ENCODE measurements at regions not wholly inside any gene's neighbourhood (a gene's known extent, or its start where the extent isn't known, plus 50 kb on each side); places are given as distances from the start of the nearest gene placed in this dataset.

- no peak for DNase-seq
- intact Hi-C loops (cut with DNase I) = loop anchor here (10.0 kb wide), 1 partner anchor 289 kb away; the partner anchor contains the start of gene CCR5
- no peak for ATAC-seq
- no peak overlapping the region for H3K4me3 ChIP-seq
- peaks cover 25% of the 10 kb centered on the region for H3K4me1 ChIP-seq
- no peaks in the 10 kb centered on the region for H3K36me3 ChIP-seq
- no peaks in the 10 kb centered on the region for H3K9me3 ChIP-seq
- TF ChIP-seq, protein P1, sequence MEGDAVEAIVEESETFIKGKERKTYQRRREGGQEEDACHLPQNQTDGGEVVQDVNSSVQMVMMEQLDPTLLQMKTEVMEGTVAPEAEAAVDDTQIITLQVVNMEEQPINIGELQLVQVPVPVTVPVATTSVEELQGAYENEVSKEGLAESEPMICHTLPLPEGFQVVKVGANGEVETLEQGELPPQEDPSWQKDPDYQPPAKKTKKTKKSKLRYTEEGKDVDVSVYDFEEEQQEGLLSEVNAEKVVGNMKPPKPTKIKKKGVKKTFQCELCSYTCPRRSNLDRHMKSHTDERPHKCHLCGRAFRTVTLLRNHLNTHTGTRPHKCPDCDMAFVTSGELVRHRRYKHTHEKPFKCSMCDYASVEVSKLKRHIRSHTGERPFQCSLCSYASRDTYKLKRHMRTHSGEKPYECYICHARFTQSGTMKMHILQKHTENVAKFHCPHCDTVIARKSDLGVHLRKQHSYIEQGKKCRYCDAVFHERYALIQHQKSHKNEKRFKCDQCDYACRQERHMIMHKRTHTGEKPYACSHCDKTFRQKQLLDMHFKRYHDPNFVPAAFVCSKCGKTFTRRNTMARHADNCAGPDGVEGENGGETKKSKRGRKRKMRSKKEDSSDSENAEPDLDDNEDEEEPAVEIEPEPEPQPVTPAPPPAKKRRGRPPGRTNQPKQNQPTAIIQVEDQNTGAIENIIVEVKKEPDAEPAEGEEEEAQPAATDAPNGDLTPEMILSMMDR (IDR thresholded peaks at IDR 0.05) = no peak
- no peaks in the 10 kb centered on the region for H3K27me3 ChIP-seq (ENCODE audit: low read depth)
- no peak overlapping the region for H3K27ac ChIP-seq
These were observed 58.8 kb upstream of the XCR1 start for GRCh38 chr3:46086083-46086437.

DNA sequence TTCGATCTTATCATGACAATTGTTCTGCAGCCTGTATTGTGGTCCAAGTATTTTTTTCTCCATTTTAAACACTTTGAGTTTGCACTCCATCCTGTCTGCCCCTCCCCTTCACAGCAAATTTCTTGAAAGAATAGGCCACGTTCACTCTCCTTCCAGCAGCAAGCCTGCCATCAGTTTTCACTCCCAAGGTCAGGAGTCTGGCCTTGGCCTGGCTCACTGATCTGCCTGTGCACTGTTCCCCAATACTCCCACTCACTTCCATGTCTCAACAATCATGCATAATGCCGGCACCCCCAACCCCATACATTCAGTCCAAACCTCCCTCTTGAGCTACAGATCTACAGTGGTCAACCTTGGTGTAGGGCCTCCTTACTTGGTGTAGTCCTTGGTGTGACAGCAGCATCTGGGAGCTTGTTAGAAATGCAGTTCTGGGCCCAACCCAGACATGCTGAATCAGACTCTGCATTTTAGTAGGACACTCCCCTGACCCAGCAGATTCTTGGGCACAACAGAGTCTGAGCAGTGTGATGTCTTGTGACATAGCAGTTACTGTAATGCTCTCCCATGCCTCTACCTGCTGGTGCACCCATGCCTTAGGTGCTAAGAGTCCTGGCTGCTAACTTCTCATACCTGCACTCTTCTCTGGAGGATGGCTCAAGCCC is 58.3 kb upstream of the XCR1 start:
- Histone ChIP-seq H3K4me3 (no peak overlapping the region), H3K9me3 (no peaks in the 10 kb centered on the region), H3K27me3 (ENCODE audit: low read depth) (no peaks in the 10 kb centered on the region), H3K36me3 (no peaks in the 10 kb centered on the region), H3K27ac (no peak overlapping the region), H3K4me1 (peaks cover 27% of the 10 kb centered on the region)
- ATAC-seq (no peak), DNase-seq (no peak)
- intact Hi-C loops (cut with DNase I) = loop anchor here (10.0 kb wide), 1 partner anchor 289 kb away; the partner anchor contains the start of gene CCR5
- TF ChIP-seq, protein P1 (IDR thresholded peaks at IDR 0.05) = no peak

DNA sequence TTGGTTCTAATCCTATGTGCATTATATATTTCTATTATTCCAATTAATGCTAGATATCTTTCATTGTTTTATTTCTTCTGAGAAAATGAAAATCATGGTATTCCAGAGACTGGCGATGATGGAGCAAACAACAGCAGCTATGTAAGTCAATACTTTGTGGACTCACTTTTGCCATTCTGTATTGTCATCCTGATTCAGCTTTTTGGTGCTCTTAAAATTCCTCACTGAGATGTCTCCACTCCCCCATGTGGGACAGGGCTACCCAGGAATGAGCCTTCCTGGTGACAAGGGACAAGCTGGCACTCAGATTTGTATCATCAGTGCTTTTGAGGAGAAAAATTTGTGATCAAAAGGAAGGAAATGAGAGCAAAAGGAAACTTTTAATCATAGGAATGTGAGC is 56.7 kb upstream of the XCR1 start:
- no peak for ATAC-seq
- H3K27me3 ChIP-seq (ENCODE audit: low read depth) = no peaks in the 10 kb centered on the region
- H3K4me1 ChIP-seq = peaks cover 16% of the 10 kb centered on the region
- no peaks in the 10 kb centered on the region for H3K36me3 ChIP-seq
- intact Hi-C loops (cut with DNase I) = loop anchor here (10.0 kb wide), 1 partner anchor 291 kb away; the partner anchor contains the start of gene CCR5
- H3K4me3 ChIP-seq = no peak overlapping the region
- DNase-seq = no peak
- no peaks in the 10 kb centered on the region for H3K9me3 ChIP-seq
- no peak overlapping the region for H3K27ac ChIP-seq
- TF ChIP-seq, protein P1 (IDR thresholded peaks at IDR 0.05) = no peak

GRCh38 chr3:46082849-46083248 is 55.6 kb upstream of the XCR1 start:
- ATAC-seq = no peak
- intact Hi-C loops (cut with DNase I) = loop anchor here (10.0 kb wide), 1 partner anchor 292 kb away; the partner anchor contains the start of gene CCR5

DNA sequence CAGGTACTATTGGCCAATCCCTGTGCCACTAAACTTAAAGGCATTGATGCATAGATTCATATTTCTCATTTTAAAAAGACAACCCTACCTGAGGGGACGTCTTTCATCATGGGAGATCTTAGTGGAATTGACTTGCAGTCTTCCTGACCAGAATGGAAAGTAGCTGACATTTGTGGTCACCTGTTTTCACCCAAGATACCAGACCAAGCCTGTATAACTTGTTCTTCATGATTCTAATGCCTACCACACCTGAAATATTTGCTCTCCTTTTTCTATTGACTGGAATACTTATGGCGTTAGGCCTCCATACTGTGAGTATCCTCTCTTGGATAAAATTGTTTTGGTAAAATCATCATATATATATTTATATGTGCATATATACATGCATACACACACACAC is 54.7 kb upstream of the XCR1 start:
- Histone ChIP-seq H3K4me1 (peaks cover 12% of the 10 kb centered on the region), H3K4me3 (no peak overlapping the region), H3K9me3 (no peaks in the 10 kb centered on the region), H3K36me3 (no peaks in the 10 kb centered on the region), H3K27me3 (ENCODE audit: low read depth) (no peaks in the 10 kb centered on the region), H3K27ac (no peak overlapping the region)
- TF ChIP-seq, protein P1 (IDR thresholded peaks at IDR 0.05) = no peak
- ATAC-seq = no peak
- no peak for DNase-seq
- intact Hi-C loops (cut with DNase I) = loop anchor here (10.0 kb wide), 1 partner anchor 293 kb away; the partner anchor contains the start of gene CCR5

More at GRCh38 chr3:46082849-46083248, 55.6 kb upstream of the XCR1 start:
- peaks cover 12% of the 10 kb centered on the region for H3K4me1 ChIP-seq
- H3K27me3 ChIP-seq (ENCODE audit: low read depth) = no peaks in the 10 kb centered on the region
- no peaks in the 10 kb centered on the region for H3K36me3 ChIP-seq
- no peak overlapping the region for H3K27ac ChIP-seq
- no peaks in the 10 kb centered on the region for H3K9me3 ChIP-seq
- no peak overlapping the region for H3K4me3 ChIP-seq
- TF ChIP-seq, protein P1 (IDR thresholded peaks at IDR 0.05) = no peak
- no peak for DNase-seq

Data from lower lobe of right lung (tissue), 2 donors.